K562 (cell line): ENCODE measurements at regions not wholly inside any gene's neighbourhood (a gene's known extent, or its start where the extent isn't known, plus 50 kb on each side); places are given as distances from the start of the nearest gene placed in this dataset.

ENCODE experiments used
- ATF1 ChIP-seq, 2 experiments: fragments of 450-650 bp in 1 of 2; IDR thresholded peaks; 2 replicates each; pipeline ENCODE4 v1.6.1; 2016; ENCODE audit warnings: missing compliant biosample characterization in 1 of 2, missing genetic modification characterization in 1 of 2
- BRD4 ChIP-seq: fragments of 200-600 bp; sonication (generic); IDR thresholded peaks from 2 replicates; pipeline ENCODE4 v1.6.1; 2017; ENCODE audit warnings: inconsistent platforms
- CHAMP1 ChIP-seq: fragments of 450-650 bp; IDR thresholded peaks from 2 replicates; pipeline ENCODE4 v1.6.1; 2016; ENCODE audit warnings: mild to moderate bottlenecking
- COPS2 ChIP-seq: fragments of 450-650 bp; conservative IDR thresholded peaks from 2 replicates; pipeline ENCODE4 v1.6.1; 2016; ENCODE audit warnings: mild to moderate bottlenecking, moderate library complexity
- RAD51 ChIP-seq: fragments of 450-650 bp; IDR thresholded peaks from 2 replicates; pipeline ENCODE4 v1.7.1; 2016; ENCODE audit warnings: low read depth, mild to moderate bottlenecking, borderline replicate concordance
- RCOR1 ChIP-seq, 2 experiments: IDR thresholded peaks; 2 replicates each; pipeline ENCODE4 v1.6.1; 2012; ENCODE audit warnings: low read depth in 2 of 2, low read length in 2 of 2, borderline replicate concordance in 1 of 2, improper control_type of control experiment in 1 of 2
- SMAD1 ChIP-seq: fragments of 150-350 bp; IDR thresholded peaks from 2 replicates; pipeline ENCODE4 v1.6.1; 2014; ENCODE audit warnings: low read length, low read depth; ENCODE audit not compliant: partially characterized antibody
- ZFP36 ChIP-seq: fragments of 150-350 bp; IDR thresholded peaks from 2 replicates; pipeline ENCODE4 v1.6.1; 2018; ENCODE audit warnings: low read length, low read depth; ENCODE audit not compliant: partially characterized antibody
- ZNF133 ChIP-seq: fragments of 250-450 bp; sonication (Bioruptor Pico); IDR thresholded peaks from 2 replicates; pipeline ENCODE4 v1.4.0; 2020; ENCODE audit warnings: mild to moderate bottlenecking
- ZNF398 ChIP-seq: fragments of 250-450 bp; sonication (Bioruptor Pico); IDR thresholded peaks from 2 replicates; pipeline ENCODE4 v1.8.0; 2021; ENCODE audit warnings: moderate library complexity, mild to moderate bottlenecking, inconsistent platforms
- ZNF584 ChIP-seq: fragments of 200-800 bp; sonication (Bioruptor generic); IDR thresholded peaks from 2 replicates; pipeline ENCODE4 v1.6.1; 2016; ENCODE audit warnings: low read depth, mild to moderate bottlenecking, missing genetic modification characterization, missing compliant biosample characterization
- ZZZ3 ChIP-seq: fragments of 450-650 bp; IDR thresholded peaks from 2 replicates; pipeline ENCODE4 v1.6.1; 2016; ENCODE audit warnings: antibody characterized with exemption, mild to moderate bottlenecking, moderate library complexity
- TF ChIP-seq, protein P1 (sequence below): sonication (generic); formaldehyde crosslinking; IDR thresholded peaks from 2 replicates; pipeline ENCODE4 v1.8.0; 2022; ENCODE audit warnings: mild to moderate bottlenecking, missing genetic modification reagents
- TF ChIP-seq, protein P2 (sequence below): sonication (generic); formaldehyde crosslinking; IDR thresholded peaks from 2 replicates; pipeline ENCODE4 v1.8.1; 2023; ENCODE audit warnings: mild to moderate bottlenecking, missing genetic modification reagents, moderate library complexity
- TF ChIP-seq, protein P3 (sequence below): fragments of 450-650 bp; IDR thresholded peaks from 2 replicates; pipeline ENCODE4 v1.6.1; 2017; ENCODE audit warnings: antibody characterized with exemption

DNA sequence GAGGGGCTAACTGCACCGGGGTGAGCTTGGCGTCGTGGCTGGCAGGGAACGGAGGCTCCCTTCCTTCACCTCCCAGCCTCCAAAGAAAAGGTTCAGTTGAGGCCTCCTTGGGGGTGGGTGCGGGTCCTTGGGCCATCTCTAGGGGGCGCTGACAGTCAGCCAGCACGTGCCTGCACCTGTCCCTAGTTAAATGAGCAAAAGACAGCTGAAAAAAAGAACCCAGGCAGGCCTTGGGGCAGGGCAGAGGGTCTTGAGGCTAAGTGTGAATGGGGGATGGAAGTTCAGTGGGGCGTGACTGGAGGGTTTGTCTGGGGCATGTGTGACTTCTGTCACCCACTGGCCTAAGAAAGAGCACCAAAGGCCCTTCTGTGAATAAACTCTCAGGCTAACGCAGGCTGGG lies 56.4 kb downstream of the ZFP36L2 start (continued):
- TF ChIP-seq, protein P1, sequence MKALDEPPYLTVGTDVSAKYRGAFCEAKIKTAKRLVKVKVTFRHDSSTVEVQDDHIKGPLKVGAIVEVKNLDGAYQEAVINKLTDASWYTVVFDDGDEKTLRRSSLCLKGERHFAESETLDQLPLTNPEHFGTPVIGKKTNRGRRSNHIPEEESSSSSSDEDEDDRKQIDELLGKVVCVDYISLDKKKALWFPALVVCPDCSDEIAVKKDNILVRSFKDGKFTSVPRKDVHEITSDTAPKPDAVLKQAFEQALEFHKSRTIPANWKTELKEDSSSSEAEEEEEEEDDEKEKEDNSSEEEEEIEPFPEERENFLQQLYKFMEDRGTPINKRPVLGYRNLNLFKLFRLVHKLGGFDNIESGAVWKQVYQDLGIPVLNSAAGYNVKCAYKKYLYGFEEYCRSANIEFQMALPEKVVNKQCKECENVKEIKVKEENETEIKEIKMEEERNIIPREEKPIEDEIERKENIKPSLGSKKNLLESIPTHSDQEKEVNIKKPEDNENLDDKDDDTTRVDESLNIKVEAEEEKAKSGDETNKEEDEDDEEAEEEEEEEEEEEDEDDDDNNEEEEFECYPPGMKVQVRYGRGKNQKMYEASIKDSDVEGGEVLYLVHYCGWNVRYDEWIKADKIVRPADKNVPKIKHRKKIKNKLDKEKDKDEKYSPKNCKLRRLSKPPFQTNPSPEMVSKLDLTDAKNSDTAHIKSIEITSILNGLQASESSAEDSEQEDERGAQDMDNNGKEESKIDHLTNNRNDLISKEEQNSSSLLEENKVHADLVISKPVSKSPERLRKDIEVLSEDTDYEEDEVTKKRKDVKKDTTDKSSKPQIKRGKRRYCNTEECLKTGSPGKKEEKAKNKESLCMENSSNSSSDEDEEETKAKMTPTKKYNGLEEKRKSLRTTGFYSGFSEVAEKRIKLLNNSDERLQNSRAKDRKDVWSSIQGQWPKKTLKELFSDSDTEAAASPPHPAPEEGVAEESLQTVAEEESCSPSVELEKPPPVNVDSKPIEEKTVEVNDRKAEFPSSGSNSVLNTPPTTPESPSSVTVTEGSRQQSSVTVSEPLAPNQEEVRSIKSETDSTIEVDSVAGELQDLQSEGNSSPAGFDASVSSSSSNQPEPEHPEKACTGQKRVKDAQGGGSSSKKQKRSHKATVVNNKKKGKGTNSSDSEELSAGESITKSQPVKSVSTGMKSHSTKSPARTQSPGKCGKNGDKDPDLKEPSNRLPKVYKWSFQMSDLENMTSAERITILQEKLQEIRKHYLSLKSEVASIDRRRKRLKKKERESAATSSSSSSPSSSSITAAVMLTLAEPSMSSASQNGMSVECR (CRISPR knock-in tag): no peak
- no peak for TF ChIP-seq ZNF398 (CRISPR knock-in tag)
- TF ChIP-seq ZNF133: no peak
- no peak for TF ChIP-seq COPS2
- no peak for TF ChIP-seq ZFP36
- TF ChIP-seq, protein P2, sequence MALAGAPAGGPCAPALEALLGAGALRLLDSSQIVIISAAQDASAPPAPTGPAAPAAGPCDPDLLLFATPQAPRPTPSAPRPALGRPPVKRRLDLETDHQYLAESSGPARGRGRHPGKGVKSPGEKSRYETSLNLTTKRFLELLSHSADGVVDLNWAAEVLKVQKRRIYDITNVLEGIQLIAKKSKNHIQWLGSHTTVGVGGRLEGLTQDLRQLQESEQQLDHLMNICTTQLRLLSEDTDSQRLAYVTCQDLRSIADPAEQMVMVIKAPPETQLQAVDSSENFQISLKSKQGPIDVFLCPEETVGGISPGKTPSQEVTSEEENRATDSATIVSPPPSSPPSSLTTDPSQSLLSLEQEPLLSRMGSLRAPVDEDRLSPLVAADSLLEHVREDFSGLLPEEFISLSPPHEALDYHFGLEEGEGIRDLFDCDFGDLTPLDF (CRISPR knock-in tag): no peak
- TF ChIP-seq RCOR1 (IDR thresholded peaks at IDR 0.05; ENCODE audit: borderline replicate concordance in 1 of 2, low read depth in 2 of 2, low read length in 2 of 2): 0 out of 4 replicates have a peak, but pooled peaks of 1 of the 2 experiments have one; percentile 51
- TF ChIP-seq, protein P3, sequence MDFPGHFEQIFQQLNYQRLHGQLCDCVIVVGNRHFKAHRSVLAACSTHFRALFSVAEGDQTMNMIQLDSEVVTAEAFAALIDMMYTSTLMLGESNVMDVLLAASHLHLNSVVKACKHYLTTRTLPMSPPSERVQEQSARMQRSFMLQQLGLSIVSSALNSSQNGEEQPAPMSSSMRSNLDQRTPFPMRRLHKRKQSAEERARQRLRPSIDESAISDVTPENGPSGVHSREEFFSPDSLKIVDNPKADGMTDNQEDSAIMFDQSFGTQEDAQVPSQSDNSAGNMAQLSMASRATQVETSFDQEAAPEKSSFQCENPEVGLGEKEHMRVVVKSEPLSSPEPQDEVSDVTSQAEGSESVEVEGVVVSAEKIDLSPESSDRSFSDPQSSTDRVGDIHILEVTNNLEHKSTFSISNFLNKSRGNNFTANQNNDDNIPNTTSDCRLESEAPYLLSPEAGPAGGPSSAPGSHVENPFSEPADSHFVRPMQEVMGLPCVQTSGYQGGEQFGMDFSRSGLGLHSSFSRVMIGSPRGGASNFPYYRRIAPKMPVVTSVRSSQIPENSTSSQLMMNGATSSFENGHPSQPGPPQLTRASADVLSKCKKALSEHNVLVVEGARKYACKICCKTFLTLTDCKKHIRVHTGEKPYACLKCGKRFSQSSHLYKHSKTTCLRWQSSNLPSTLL: no peak
- TF ChIP-seq RAD51: no peak
- no peak for TF ChIP-seq ATF1 (CRISPR knock-in tag; IDR thresholded peaks at IDR 0.05)
- 0 out of 2 replicates have a peak, but pooled peaks have one; percentile 20 for TF ChIP-seq ATF1 (tag; IDR thresholded peaks at IDR 0.05)
- TF ChIP-seq SMAD1: no peak
- no peak for TF ChIP-seq BRD4
- no peak for TF ChIP-seq ZNF584
- no peak for TF ChIP-seq ZZZ3
- TF ChIP-seq CHAMP1: peak; percentile 17; the same call in 1 of the 2 replicates
